ENCODE measurements at regions not wholly inside any gene's neighbourhood (a gene's known extent, or its start where the extent isn't known, plus 50 kb on each side); places are given as distances from the start of the nearest gene placed in this dataset.

DNA sequence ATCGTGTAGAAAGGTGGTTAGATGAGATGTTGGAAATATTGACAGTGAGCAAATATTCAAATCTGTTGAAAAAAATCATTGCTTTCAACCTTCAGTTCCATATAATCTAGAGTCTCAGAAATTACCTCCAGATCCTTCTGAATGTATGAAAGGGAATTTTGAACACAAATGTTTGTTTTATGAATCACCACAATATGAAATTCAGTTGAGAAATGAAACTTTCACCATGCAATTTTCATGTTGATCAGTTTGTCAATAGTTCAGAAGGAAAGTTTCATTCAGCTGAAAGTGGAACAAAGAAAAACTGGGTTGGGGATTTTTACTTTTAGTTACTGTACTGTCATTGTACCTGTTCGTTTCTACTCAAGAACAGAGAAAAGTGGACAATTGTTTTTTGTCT lies 953.6 kb downstream of the SLC6A15 start:
- Mint-ChIP-seq H3K4me1 (ENCODE audit: unreplicated experiment) (no peaks in the 10 kb centered on the region), H3K27ac (no peak overlapping the region), H3K27me3 (no peaks in the 10 kb centered on the region), H3K4me3 (no peak overlapping the region), H3K36me3 (no peaks in the 10 kb centered on the region), H3K9me3 (no peaks in the 10 kb centered on the region)
- DNase-seq (ENCODE audit: extremely low spot score, unreplicated experiment): no peak
- TF ChIP-seq, protein P1, sequence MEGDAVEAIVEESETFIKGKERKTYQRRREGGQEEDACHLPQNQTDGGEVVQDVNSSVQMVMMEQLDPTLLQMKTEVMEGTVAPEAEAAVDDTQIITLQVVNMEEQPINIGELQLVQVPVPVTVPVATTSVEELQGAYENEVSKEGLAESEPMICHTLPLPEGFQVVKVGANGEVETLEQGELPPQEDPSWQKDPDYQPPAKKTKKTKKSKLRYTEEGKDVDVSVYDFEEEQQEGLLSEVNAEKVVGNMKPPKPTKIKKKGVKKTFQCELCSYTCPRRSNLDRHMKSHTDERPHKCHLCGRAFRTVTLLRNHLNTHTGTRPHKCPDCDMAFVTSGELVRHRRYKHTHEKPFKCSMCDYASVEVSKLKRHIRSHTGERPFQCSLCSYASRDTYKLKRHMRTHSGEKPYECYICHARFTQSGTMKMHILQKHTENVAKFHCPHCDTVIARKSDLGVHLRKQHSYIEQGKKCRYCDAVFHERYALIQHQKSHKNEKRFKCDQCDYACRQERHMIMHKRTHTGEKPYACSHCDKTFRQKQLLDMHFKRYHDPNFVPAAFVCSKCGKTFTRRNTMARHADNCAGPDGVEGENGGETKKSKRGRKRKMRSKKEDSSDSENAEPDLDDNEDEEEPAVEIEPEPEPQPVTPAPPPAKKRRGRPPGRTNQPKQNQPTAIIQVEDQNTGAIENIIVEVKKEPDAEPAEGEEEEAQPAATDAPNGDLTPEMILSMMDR (conservative IDR thresholded peaks at IDR 0.05): no peak

DNA sequence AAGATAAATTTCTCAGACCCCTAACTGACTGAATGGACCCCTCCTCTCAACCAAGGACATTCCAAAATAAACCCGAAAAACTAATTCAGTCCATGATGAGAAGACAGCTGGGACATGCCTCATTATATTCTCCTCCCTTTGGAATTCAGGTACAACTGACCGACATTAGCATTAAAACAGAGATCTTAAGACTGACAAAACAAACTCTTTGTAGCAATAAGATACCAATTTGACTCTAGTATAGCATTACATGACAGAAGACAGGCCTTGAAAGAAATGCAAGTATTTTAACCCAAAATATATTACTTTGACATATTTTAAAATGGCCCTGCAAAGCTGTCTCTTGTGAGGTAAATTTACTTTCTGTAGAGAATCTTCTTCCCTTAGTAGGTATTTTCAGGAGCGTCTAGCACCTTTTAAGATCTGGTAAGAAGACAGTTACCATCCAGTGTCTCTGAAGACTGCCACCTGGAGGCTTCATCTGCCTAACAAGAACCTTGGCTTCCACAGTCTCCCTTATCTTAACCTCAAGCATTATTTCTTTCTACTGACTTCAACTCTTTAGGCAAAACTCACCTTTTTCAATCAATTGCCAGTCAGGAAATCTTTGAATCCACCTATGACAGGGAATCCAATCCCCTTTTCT lies 957.5 kb downstream of the SLC6A15 start:
- no peak for DNase-seq (ENCODE audit: extremely low spot score, unreplicated experiment)
- no peak overlapping the region for H3K27ac Mint-ChIP-seq
- TF ChIP-seq, protein P1 (conservative IDR thresholded peaks at IDR 0.05): peak; percentile 36
- no peaks in the 10 kb centered on the region for H3K9me3 Mint-ChIP-seq
- no peaks in the 10 kb centered on the region for H3K4me1 Mint-ChIP-seq (ENCODE audit: unreplicated experiment)
- H3K36me3 Mint-ChIP-seq: no peaks in the 10 kb centered on the region
- no peak overlapping the region for H3K4me3 Mint-ChIP-seq
- H3K27me3 Mint-ChIP-seq: no peaks in the 10 kb centered on the region

DNA sequence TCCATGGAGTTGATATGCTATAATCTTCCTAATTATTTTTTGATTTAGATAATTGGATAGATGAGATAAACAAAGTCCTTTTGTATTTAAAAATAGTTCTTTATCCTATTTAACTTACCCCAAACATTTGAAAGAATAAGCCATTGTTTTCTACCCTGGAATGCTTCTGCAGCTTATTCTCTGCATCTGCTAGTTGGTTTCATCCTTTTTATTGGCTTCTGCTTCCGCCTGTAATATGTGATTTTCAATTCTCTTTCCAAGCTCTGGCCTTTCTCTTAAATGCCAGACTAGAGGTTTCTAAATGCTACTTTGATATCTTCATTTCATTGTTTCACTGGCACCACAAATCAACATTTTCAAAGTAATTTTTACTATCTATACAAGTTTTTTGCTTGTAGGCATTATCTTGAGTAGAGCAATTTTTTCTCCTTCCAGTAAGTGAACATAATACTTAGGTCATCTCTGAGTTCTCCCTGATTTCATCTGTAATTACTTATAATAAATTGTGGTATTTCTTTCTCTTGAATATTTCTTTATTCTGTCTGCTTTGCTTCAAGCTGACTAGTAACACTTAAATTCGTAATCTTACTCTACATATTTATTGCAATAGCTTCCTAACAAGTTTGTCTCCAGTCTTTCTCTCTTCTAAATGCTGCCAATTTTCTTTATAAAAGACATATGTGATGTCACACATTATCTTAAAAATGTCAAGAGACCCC lies 958.4 kb downstream of the SLC6A15 start:
- no peaks in the 10 kb centered on the region for H3K36me3 Mint-ChIP-seq
- no peak overlapping the region for H3K27ac Mint-ChIP-seq
- no peak overlapping the region for H3K4me3 Mint-ChIP-seq
- H3K9me3 Mint-ChIP-seq: no peaks in the 10 kb centered on the region
- no peak for DNase-seq (ENCODE audit: extremely low spot score, unreplicated experiment)
- no peaks in the 10 kb centered on the region for H3K4me1 Mint-ChIP-seq (ENCODE audit: unreplicated experiment)
- TF ChIP-seq, protein P1 (conservative IDR thresholded peaks at IDR 0.05): no peak
- no peaks in the 10 kb centered on the region for H3K27me3 Mint-ChIP-seq

DNA sequence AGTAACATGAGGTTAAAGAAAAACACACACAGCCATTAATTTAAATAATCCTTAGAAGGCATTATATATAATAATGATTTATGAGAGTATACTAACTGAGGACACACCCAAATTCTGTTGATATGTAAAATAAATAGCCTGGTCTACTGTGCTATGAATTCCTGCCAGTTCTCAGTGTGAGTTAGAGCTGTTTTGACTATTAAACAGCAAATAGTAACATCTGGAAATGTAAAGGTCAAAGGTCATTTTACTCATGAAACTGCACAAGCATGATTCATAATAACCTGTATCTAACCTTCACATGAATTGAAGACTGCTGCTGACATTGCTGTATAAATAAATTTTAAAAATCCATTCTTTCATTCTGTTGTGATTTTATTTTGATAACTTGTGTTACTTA lies 966.7 kb downstream of the SLC6A15 start:
- no peak for DNase-seq (ENCODE audit: extremely low spot score, unreplicated experiment)
- Mint-ChIP-seq H3K9me3 (peaks cover 4% of the 10 kb centered on the region), H3K27ac (no peak overlapping the region), H3K27me3 (no peaks in the 10 kb centered on the region), H3K4me1 (ENCODE audit: unreplicated experiment) (peaks cover 5% of the 10 kb centered on the region), H3K36me3 (no peaks in the 10 kb centered on the region), H3K4me3 (no peak overlapping the region)
- TF ChIP-seq, protein P1 (conservative IDR thresholded peaks at IDR 0.05): no peak

DNA sequence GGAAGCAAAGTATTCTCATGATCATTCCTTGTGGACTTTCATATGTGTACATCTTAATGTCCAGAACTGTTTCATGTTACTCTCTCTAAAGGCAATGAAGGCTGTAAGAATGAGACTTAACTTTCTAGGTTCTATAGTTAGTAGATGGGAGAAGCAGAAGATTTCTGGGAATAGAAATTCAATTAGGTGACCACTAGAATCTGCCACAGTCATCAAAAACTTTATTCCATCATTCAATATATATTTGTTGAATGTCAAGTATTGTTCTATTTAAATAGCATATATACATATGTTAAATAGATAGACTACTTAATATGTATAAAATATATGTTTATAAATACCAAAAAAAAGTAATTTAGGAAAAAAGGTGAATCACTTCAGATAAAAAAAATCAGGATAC lies 972.9 kb downstream of the SLC6A15 start:
- H3K36me3 Mint-ChIP-seq: no peaks in the 10 kb centered on the region
- TF ChIP-seq, protein P1 (conservative IDR thresholded peaks at IDR 0.05): no peak
- H3K27ac Mint-ChIP-seq: no peak overlapping the region
- H3K4me3 Mint-ChIP-seq: no peak overlapping the region
- peaks cover 4% of the 10 kb centered on the region for H3K9me3 Mint-ChIP-seq
- H3K4me1 Mint-ChIP-seq (ENCODE audit: unreplicated experiment): no peaks in the 10 kb centered on the region
- DNase-seq (ENCODE audit: extremely low spot score, unreplicated experiment): no peak
- H3K27me3 Mint-ChIP-seq: no peaks in the 10 kb centered on the region

Data from type B pancreatic cell (in vitro differentiated cells).